Activated CD4-positive, alpha-beta T cell treated with anti-CD3 and anti-CD28 coated beads, Interleukin-2, amount 10 ng/mL, durations not matched to agents 7 days and 5 days (primary cell): ENCODE measurements at regions not wholly inside any gene's neighbourhood (a gene's known extent, or its start where the extent isn't known, plus 50 kb on each side); places are given as distances from the start of the nearest gene placed in this dataset.

Experiments used
- CTCF ChIA-PET: fragments of 350-600 bp; sonication (Branson Sonifier 250); formaldehyde crosslinking; loops from one replicate; lab custom pipeline; 2021; ENCODE audit warnings: antibody characterized with exemption; lab: Charles Lee
- POLR2A ChIA-PET: fragments of 350-600 bp; sonication (Branson Sonifier 250); formaldehyde crosslinking; loops from one replicate; lab custom pipeline; 2021; ENCODE audit warnings: antibody characterized with exemption; lab: Charles Lee
- DNase-seq: peaks from one replicate; pipeline ENCODE4 v3.0.0-alpha.2; 2020
- H3K27ac Mint-ChIP-seq: one replicate; pipeline ENCODE4 v1.8.0; 2021; ENCODE audit warnings: mild to moderate bottlenecking, moderate library complexity, mixed read lengths
- H3K27me3 Mint-ChIP-seq: one replicate; pipeline ENCODE4 v1.8.0; 2021; ENCODE audit warnings: mixed read lengths
- H3K36me3 Mint-ChIP-seq: one replicate; pipeline ENCODE4 v1.8.0; 2021; ENCODE audit warnings: low read depth, mixed read lengths
- H3K4me1 Mint-ChIP-seq: one replicate; pipeline ENCODE4 v1.8.0; 2021; ENCODE audit warnings: mixed read lengths
- H3K4me3 Mint-ChIP-seq: one replicate; pipeline ENCODE4 v1.8.0; 2021; ENCODE audit warnings: mild to moderate bottlenecking, moderate library complexity, mixed read lengths
- H3K9me3 Mint-ChIP-seq: one replicate; pipeline ENCODE4 v1.8.0; 2021; ENCODE audit warnings: mixed read lengths

GRCh38 chr3:117172426-117172825 lies 462.8 kb downstream of the TUSC7 start:
- POLR2A ChIA-PET, result no interaction called here
- Mint-ChIP-seq H3K36me3 (no peaks in the 10 kb centered on the region), H3K4me3 (no peak overlapping the region), H3K9me3 (no peaks in the 10 kb centered on the region), H3K4me1 (no peaks in the 10 kb centered on the region), H3K27ac (no peak overlapping the region), H3K27me3 (no peaks in the 10 kb centered on the region)
- CTCF ChIA-PET, result no interaction called here
- no peak for DNase-seq

GRCh38 chr3:117181222-117181621 lies 471.6 kb downstream of the TUSC7 start:
- Mint-ChIP-seq H3K4me3 (no peak overlapping the region), H3K36me3 (no peaks in the 10 kb centered on the region), H3K27ac (no peak overlapping the region), H3K4me1 (no peaks in the 10 kb centered on the region), H3K9me3 (no peaks in the 10 kb centered on the region), H3K27me3 (no peaks in the 10 kb centered on the region)
- ChIA-PET CTCF (no interaction called here), POLR2A (no interaction called here)
- no peak for DNase-seq

- no peaks in the 10 kb centered on the region for H3K9me3 Mint-ChIP-seq
- ChIA-PET POLR2A (no interaction called here), CTCF (no interaction called here)
- H3K4me1 Mint-ChIP-seq, result no peaks in the 10 kb centered on the region
- H3K27ac Mint-ChIP-seq, result no peak overlapping the region
- H3K27me3 Mint-ChIP-seq, result no peaks in the 10 kb centered on the region
- no peak overlapping the region for H3K4me3 Mint-ChIP-seq
- no peak for DNase-seq
- no peaks in the 10 kb centered on the region for H3K36me3 Mint-ChIP-seq
Observed at GRCh38 chr3:117184574-117184973, 475.0 kb downstream of the TUSC7 start.

- H3K4me3 Mint-ChIP-seq, result no peak overlapping the region
- no peaks in the 10 kb centered on the region for H3K4me1 Mint-ChIP-seq
- CTCF ChIA-PET, result no interaction called here
- no peaks in the 10 kb centered on the region for H3K36me3 Mint-ChIP-seq
- POLR2A ChIA-PET, result no interaction called here
- no peak for DNase-seq
- H3K27ac Mint-ChIP-seq, result no peak overlapping the region
- H3K9me3 Mint-ChIP-seq, result no peaks in the 10 kb centered on the region
- H3K27me3 Mint-ChIP-seq, result no peaks in the 10 kb centered on the region
Observed at GRCh38 chr3:117191245-117191644, 481.7 kb downstream of the TUSC7 start.

- Mint-ChIP-seq H3K9me3 (no peaks in the 10 kb centered on the region), H3K36me3 (no peaks in the 10 kb centered on the region), H3K4me1 (no peaks in the 10 kb centered on the region), H3K4me3 (no peak overlapping the region), H3K27ac (no peak overlapping the region), H3K27me3 (no peaks in the 10 kb centered on the region)
- CTCF ChIA-PET, result no interaction called here
- DNase-seq, result no peak
- POLR2A ChIA-PET, result no interaction called here
Observed at GRCh38 chr3:117192888-117193287, 483.3 kb downstream of the TUSC7 start.

- ChIA-PET CTCF (no interaction called here), POLR2A (no interaction called here)
- Mint-ChIP-seq H3K4me3 (no peak overlapping the region), H3K27ac (no peak overlapping the region), H3K36me3 (no peaks in the 10 kb centered on the region), H3K9me3 (no peaks in the 10 kb centered on the region), H3K27me3 (no peaks in the 10 kb centered on the region), H3K4me1 (no peaks in the 10 kb centered on the region)
- no peak for DNase-seq
Observed at GRCh38 chr3:117193390-117193789, 483.8 kb downstream of the TUSC7 start.

- H3K27me3 Mint-ChIP-seq, result no peaks in the 10 kb centered on the region
- no peak overlapping the region for H3K27ac Mint-ChIP-seq
- ChIA-PET POLR2A (no interaction called here), CTCF (no interaction called here)
- H3K4me3 Mint-ChIP-seq, result no peak overlapping the region
- DNase-seq, result no peak
- H3K36me3 Mint-ChIP-seq, result no peaks in the 10 kb centered on the region
- no peaks in the 10 kb centered on the region for H3K4me1 Mint-ChIP-seq
- H3K9me3 Mint-ChIP-seq, result no peaks in the 10 kb centered on the region
Observed at GRCh38 chr3:117195034-117195433, 485.5 kb downstream of the TUSC7 start.

GRCh38 chr3:117200962-117201361 lies 491.4 kb downstream of the TUSC7 start:
- POLR2A ChIA-PET, result no interaction called here
- H3K27me3 Mint-ChIP-seq, result no peaks in the 10 kb centered on the region
- CTCF ChIA-PET, result no interaction called here

GRCh38 chr3:117201901-117202774 lies 492.6 kb downstream of the TUSC7 start:
- Mint-ChIP-seq H3K9me3 (no peaks in the 10 kb centered on the region), H3K27ac (no peak overlapping the region), H3K36me3 (no peaks in the 10 kb centered on the region), H3K4me1 (no peaks in the 10 kb centered on the region), H3K4me3 (no peak overlapping the region), H3K27me3 (no peaks in the 10 kb centered on the region)
- DNase-seq, result no peak
- CTCF ChIA-PET, result no interaction called here
- POLR2A ChIA-PET, result no interaction called here

More at GRCh38 chr3:117200962-117201361, 491.4 kb downstream of the TUSC7 start:
- Mint-ChIP-seq H3K36me3 (no peaks in the 10 kb centered on the region), H3K27ac (no peak overlapping the region), H3K4me1 (no peaks in the 10 kb centered on the region), H3K4me3 (no peak overlapping the region), H3K9me3 (no peaks in the 10 kb centered on the region)
- DNase-seq, result no peak

GRCh38 chr3:117217355-117217754 lies 507.8 kb downstream of the TUSC7 start:
- POLR2A ChIA-PET, result no interaction called here
- no peaks in the 10 kb centered on the region for H3K4me1 Mint-ChIP-seq
- H3K4me3 Mint-ChIP-seq, result no peak overlapping the region

GRCh38 chr3:117217760-117218316 lies 508.3 kb downstream of the TUSC7 start:
- DNase-seq, result no peak
- Mint-ChIP-seq H3K36me3 (no peaks in the 10 kb centered on the region), H3K27ac (no peak overlapping the region), H3K4me3 (no peak overlapping the region), H3K4me1 (no peaks in the 10 kb centered on the region), H3K9me3 (peaks cover 3% of the 10 kb centered on the region), H3K27me3 (no peaks in the 10 kb centered on the region)
- POLR2A ChIA-PET, result no interaction called here
- CTCF ChIA-PET, result no interaction called here

More at GRCh38 chr3:117217355-117217754, 507.8 kb downstream of the TUSC7 start:
- Mint-ChIP-seq H3K27ac (no peak overlapping the region), H3K27me3 (no peaks in the 10 kb centered on the region), H3K36me3 (no peaks in the 10 kb centered on the region), H3K9me3 (peaks cover 3% of the 10 kb centered on the region)
- DNase-seq, result no peak
- CTCF ChIA-PET, result no interaction called here

- H3K9me3 Mint-ChIP-seq, result peaks cover 3% of the 10 kb centered on the region
- ChIA-PET CTCF (no interaction called here), POLR2A (interaction anchor here (0.7 kb wide), 1 partner anchor 392 kb away, joined by 3 read pairs; no protein-coding TSS in a partner anchor)
- no peaks in the 10 kb centered on the region for H3K4me1 Mint-ChIP-seq
- no peak for DNase-seq
- H3K27me3 Mint-ChIP-seq, result no peaks in the 10 kb centered on the region
- no peak overlapping the region for H3K27ac Mint-ChIP-seq
- no peaks in the 10 kb centered on the region for H3K36me3 Mint-ChIP-seq
- H3K4me3 Mint-ChIP-seq, result no peak overlapping the region
Observed at GRCh38 chr3:117218641-117219048, 509.1 kb downstream of the TUSC7 start.

- no peak for DNase-seq
- CTCF ChIA-PET, result no interaction called here
- no peaks in the 10 kb centered on the region for H3K4me1 Mint-ChIP-seq
- no peaks in the 10 kb centered on the region for H3K27me3 Mint-ChIP-seq
- no peak overlapping the region for H3K4me3 Mint-ChIP-seq
- H3K27ac Mint-ChIP-seq, result no peak overlapping the region
- no peaks in the 10 kb centered on the region for H3K36me3 Mint-ChIP-seq
- peaks cover 6% of the 10 kb centered on the region for H3K9me3 Mint-ChIP-seq
- POLR2A ChIA-PET, result no interaction called here
Observed at GRCh38 chr3:117219296-117219695, 509.7 kb downstream of the TUSC7 start.
